Adrenal gland (tissue), 5 donors: ENCODE measurements at regions not wholly inside any gene's neighbourhood (a gene's known extent, or its start where the extent isn't known, plus 50 kb on each side); places are given as distances from the start of the nearest gene placed in this dataset.

Experiments used
- POLR2A ChIP-seq, 2 donors: fragments of 450-650 bp; IDR thresholded peaks; one replicate each; pipeline ENCODE4 v1.6.1; 2017; ENCODE audit warnings: antibody characterized with exemption in 2 of 2, mild to moderate bottlenecking in 2 of 2, moderate library complexity in 1 of 2
- TF ChIP-seq, protein P1 (sequence below), 6 experiments: fragments of 450-650 bp in 4 of 6; fragments of 200-600 bp in 2 of 6; sonication (generic) in 1 of 6; IDR thresholded peaks; 1 replicate in 5 of 6; 2 replicates in 1 of 6; pipeline versions ENCODE4 v1.5.1 to v1.8.0; 2016 to 2021; ENCODE audit warnings: antibody characterized with exemption in 6 of 6, mild to moderate bottlenecking in 2 of 6, moderate library complexity in 1 of 6
- donor health status: DM: no; HTN: no; CAD: no.

DNA sequence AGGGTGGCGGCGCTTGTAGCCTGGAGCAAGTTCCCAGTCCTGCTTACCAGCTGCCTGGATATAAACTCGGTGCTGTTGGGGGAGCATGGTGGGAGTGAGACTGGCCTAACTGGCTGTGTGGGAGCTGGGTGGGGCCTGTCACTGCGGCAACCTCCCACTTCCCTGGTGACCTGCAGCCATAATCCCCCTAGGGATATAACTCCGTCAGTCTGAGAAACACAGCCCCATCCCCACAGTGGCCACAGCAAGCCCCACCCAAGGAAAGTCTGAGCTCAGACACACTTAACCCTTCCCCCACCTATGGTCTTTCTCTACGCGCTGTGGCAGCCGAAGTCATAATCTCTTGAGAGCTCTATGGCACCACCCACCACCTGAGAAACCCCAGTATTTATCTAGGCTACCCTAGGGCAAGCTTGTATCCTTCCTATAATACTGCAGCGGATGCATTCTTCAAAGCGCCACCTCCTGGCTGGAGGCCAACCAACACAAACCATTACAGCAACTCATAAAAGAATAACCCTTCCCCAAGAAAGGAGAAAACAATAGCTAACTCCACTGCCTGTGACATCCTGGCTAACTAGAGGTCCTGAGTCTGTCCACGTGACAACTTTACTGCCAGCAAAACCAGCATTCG is 57.4 kb downstream of the ZNF648 start:
- TF ChIP-seq, protein P1, sequence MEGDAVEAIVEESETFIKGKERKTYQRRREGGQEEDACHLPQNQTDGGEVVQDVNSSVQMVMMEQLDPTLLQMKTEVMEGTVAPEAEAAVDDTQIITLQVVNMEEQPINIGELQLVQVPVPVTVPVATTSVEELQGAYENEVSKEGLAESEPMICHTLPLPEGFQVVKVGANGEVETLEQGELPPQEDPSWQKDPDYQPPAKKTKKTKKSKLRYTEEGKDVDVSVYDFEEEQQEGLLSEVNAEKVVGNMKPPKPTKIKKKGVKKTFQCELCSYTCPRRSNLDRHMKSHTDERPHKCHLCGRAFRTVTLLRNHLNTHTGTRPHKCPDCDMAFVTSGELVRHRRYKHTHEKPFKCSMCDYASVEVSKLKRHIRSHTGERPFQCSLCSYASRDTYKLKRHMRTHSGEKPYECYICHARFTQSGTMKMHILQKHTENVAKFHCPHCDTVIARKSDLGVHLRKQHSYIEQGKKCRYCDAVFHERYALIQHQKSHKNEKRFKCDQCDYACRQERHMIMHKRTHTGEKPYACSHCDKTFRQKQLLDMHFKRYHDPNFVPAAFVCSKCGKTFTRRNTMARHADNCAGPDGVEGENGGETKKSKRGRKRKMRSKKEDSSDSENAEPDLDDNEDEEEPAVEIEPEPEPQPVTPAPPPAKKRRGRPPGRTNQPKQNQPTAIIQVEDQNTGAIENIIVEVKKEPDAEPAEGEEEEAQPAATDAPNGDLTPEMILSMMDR (IDR thresholded peaks at IDR 0.05) = no peak
- no peak for TF ChIP-seq POLR2A (IDR thresholded peaks at IDR 0.05)
